ENCODE measurements at regions not wholly inside any gene's neighbourhood (a gene's known extent, or its start where the extent isn't known, plus 50 kb on each side); places are given as distances from the start of the nearest gene placed in this dataset.
"Not testable (repeated sequence)": the region's sequence is repeated elsewhere in the genome, so short reads cannot be mapped to it uniquely, and the experiment has no call there.

DNA sequence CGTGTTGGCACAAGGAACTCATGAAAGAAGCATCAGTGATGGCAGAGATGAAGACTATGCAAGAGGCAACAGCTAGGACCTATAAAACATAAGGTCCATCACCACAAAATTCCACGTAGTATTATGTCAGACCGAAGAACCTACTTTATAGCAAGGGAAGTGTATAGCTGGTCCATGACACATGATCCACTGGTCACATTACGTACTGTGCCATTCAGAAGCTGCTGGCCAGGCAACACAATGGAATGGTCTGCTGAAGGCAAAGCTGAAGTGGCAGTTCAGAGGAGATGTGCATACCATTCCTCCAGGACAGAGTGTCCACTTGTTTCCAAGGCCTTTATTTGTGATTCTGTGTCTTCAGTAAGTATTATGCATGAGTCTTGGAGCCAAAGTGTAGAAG, 215.5 kb upstream of the UGT8 start:
- no peak for DNase-seq

GRCh38 chr4:114383721-114384120, 214.9 kb upstream of the UGT8 start:
- DNase-seq, result no peak

GRCh38 chr4:114384629-114385028, 214.0 kb upstream of the UGT8 start:
- DNase-seq, result peak in 1 of 2 experiments; percentile 4

GRCh38 chr4:114385195-114385985, 213.2 kb upstream of the UGT8 start:
- no peak for DNase-seq

- no peak for DNase-seq
Measured at GRCh38 chr4:114386637-114387233, 211.9 kb upstream of the UGT8 start.

DNA sequence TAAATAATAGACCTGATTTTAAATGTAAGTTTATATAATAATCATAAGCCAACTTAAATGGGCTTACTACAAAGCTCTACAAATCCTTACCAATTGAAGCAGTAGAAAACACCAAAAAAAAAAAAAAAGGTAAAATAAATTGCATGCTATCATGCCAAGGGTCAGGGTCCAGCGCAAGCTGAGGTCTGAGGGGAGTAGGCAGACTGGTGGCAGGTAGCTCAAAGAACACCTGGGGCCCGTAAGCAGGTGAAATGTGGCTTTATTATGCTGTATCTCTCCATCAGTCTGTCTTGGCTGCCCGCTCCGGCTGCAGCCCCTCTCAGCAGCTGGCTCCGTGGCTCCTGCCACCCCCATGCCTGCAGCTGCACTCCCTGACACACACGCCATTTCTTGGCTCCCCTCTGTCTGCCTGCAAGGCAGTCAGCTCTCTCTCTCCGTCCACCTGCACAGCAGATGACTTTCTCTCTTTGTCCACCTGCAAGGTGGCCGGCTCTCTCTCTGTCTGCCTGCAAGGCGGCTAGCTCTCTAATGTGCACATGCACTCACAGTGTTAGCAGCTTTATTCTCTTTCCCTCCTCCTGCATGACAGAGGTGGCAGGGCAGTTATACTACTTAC, 209.4 kb upstream of the UGT8 start:
- no peak for DNase-seq

GRCh38 chr4:114393295-114394038, 205.1 kb upstream of the UGT8 start:
- no peak for DNase-seq

DNA sequence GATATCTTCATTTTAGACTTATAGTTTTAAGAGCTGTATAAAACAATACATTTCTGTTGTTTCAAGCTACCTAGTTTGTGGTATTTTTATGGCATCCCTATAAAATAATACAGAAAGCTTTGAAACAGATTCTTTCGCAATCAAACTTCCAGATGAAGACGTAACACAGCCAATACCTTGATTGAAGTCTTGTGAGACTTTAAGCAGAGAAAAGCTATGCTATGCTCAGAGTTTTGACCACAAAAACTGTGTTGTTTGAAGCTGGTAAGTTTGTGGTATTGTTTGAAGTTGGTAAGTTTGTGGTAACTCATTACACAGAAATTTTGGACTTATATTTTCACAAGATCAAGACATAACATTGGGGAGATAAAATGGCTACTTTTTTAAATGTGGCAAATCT, 201.8 kb upstream of the UGT8 start:
- no peak for DNase-seq

DNA sequence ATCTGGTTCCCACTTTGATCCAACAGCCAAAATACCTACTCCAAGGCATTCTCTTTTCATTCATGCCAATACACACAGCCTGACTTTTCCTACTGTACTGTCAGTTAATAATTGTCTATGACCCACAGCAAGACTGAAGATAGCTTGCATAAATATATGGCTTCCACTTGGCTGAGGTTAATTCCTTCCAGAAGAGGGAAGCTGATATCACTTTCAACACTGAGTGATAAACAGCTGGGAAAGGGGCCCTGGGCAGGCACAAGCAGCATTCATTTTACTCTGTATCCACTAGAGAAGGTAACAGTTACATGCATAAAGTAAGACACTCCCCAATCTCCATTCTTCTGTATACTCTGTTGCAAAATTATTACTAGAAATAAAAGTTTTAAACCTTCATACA, 200.2 kb upstream of the UGT8 start:
- DNase-seq, result no peak

DNA sequence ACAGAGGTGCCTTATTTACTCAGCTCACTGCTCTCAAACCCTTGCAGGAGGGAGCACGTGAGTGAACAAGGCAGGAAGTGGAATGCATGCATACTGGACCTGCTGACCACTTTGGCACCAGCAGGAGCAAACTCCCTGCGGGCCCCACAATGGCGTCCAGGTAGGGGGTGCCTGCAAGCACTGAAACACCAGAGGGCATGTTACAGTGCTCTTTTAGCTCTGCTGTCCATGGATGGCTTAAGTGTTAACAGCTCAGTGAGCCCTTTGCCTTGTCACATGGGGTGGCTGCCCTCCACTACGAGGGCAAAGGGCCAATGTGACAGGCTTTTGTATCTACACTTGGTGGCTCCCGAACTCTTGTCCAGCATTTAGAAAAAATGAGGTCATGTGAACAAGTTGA, 199.5 kb upstream of the UGT8 start:
- no peak for DNase-seq

DNA sequence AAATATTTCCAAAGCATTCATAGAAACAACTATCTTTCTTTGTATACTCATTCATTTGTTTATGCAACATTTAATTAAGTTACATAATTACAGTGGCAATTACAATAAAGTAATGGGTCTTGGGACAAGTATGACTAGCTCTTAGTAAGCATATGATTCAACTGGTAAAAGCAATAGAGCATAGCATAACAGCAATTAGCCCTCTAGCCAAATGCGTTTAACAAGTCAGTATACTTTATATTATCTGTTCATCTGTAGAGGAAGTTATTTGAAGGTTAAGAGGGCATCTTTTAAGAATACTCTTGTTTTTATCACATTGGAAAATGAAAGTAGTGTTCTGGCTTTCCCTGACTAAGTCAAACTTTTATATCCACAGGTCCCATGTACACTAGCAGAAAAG, 198.1 kb upstream of the UGT8 start:
- no peak for DNase-seq

- no peak for DNase-seq
Measured at GRCh38 chr4:114401483-114401882, 197.1 kb upstream of the UGT8 start.

GRCh38 chr4:114417214-114417613, 181.4 kb upstream of the UGT8 start:
- no peak for DNase-seq

GRCh38 chr4:114420069-114420468, 178.5 kb upstream of the UGT8 start:
- DNase-seq, result no peak

GRCh38 chr4:114423582-114423981, 175.0 kb upstream of the UGT8 start:
- no peak for DNase-seq

- DNase-seq, result no peak
Measured at GRCh38 chr4:114435116-114435515, 163.5 kb upstream of the UGT8 start.

GRCh38 chr4:114442856-114443255, 155.8 kb upstream of the UGT8 start:
- no peak for DNase-seq

DNA sequence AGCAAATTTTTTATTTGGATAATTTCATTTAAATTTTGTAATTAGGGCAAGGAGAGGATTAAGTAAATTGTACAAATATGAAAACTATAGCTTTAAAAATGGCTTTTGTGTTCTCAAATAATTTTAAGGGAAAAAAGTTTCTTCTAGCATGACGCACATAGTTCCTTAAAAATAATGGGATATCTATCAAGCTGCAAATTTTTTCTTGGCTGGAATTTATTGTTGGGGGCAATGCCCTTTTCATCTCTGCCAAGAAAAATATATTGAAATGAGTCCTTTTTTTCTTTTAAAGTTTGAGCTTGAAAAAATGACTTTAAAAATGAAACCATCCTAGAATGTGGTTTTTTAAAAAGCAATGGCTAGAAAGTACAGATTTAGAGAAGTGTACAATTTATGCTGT, 154.4 kb upstream of the UGT8 start:
- no peak for DNase-seq

DNA sequence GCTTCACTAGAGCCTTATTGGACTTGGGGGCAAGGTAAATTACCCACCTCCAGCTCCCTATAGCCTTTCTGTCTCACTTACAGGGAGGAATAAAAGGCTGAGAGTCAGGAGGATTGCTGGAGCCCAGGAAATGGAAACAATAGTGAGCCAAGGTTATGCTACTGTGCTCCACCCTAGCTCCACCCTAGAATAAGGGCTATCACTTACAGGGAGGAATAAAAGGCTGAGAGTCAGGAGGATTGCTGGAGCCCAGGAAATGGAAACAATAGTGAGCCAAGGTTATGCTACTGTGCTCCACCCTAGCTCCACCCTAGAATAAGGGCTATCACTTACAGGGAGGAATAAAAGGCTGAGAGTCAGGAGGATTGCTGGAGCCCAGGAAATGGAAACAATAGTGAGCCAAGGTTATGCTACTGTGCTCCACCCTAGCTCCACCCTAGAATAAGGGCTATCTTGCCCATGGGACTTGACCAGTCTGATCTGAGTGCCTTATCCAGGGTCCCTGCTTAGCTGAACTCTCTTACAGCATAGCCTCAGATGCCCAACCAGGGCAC, 150.6 kb upstream of the UGT8 start:
- DNase-seq, result not testable (repeated sequence)

- no peak for DNase-seq
Measured at GRCh38 chr4:114458728-114459127, 139.9 kb upstream of the UGT8 start.

DNA sequence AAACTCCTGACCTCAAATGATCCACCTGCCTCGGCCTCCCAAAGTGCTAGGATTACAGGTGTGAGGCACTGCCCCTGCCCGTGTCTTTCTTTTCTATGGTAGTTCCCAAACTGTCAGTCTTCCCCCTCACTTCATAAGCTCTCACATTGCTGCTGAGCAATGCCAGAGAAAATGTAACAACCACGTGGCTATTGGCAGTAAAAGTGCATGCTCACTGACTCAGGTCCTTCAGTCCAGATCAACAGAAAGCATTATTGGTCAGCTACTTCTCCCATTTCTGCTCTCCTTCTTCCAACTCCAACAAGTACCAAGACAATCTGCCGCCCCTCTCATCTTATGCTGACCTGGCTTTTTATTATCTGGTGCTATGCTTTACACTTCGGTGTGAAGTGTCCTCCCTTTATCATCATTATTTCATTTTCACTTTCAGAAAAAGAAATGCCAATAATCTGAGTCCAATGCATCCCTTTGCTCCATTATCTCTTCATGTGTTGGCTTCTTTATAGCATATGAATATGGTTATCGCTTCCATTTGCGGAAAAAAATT, 133.8 kb upstream of the UGT8 start:
- no peak for DNase-seq

DNA sequence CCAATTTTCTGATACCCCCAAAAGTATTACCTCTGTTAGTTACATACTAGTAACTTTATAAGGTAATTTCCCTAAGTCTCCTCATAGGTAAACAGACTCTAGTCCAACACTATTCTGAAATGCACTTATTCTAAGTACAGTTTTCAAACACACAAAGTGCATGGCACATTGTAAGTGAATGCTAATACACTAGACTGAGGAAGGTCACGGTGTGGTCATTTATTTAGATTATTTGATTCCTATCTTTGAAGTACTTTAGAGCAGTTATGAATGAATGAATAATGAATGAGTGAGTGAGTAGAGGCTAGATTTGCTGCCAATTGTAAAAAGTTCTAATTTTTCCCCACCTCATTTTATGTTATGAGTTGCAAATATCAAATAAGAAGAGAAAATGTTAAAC, 132.8 kb upstream of the UGT8 start:
- DNase-seq, result no peak

DNA sequence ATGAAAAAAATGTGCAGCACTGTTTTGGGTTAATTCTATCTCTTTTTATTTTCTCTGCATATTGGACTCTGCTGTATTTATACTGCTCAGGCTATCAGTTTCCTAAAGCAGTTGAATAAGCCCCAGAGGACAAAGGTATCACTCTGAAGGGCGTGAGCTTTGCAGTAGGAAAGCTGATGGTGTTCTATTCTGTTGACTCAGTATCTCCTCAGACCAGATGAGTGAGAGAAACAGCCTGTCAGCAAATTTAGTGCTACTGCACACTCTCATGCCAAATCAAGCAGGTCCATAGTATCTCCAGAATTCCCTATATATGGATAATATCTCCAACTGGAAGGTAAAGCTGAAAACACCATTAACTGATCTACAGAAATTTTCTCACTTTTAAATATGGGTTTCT, 132.3 kb upstream of the UGT8 start:
- no peak for DNase-seq
